ENCODE measurements at regions not wholly inside any gene's neighbourhood (a gene's known extent, or its start where the extent isn't known, plus 50 kb on each side); places are given as distances from the start of the nearest gene placed in this dataset.
A peak's percentile ranks its signal among the peaks of the same experiment; 100 is the strongest.

GRCh38 chr7:110142939-110143526, 947.9 kb upstream of the LRRN3 start:
- no peak for DNase-seq (ENCODE audit: low spot score)

DNA sequence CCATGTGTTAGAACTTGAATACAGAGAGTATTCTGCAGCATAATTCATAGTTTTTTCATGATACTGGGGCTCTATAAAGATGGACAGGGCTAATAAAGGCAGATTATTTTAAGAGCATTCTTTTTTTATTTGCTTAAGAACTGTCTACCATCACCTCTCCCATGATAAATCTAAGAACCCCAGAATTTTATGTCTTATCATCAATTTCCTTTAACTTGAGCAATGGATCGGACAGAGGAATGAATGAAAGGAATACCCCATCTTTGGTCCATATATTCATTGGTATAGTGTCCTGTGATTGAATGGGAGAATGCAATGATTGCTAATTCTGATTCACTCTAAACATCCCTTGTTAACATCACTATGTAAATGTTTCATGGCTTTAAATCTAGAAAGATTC, 946.3 kb upstream of the LRRN3 start:
- no peak for DNase-seq (ENCODE audit: low spot score)

DNA sequence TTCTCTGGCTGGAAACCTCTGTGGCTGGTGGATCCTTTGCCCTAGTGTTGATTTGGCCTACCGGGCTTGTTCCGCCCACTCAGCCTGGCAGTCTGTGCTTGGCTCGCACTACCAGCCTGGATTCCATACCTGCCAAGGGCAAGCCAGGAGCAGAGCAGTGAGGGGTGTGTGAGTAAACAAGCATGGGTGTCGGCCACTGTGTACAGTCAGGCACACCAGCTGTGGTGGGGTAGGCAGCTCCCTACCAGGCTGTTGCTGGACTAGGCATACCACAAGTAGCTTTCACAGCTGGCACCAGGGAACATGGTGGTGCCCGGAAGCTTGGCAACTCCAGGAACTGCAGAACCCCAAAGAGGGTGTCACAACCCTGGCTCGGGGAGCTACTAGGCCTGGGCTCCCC, 942.9 kb upstream of the LRRN3 start:
- no peak for DNase-seq (ENCODE audit: low spot score)

DNA sequence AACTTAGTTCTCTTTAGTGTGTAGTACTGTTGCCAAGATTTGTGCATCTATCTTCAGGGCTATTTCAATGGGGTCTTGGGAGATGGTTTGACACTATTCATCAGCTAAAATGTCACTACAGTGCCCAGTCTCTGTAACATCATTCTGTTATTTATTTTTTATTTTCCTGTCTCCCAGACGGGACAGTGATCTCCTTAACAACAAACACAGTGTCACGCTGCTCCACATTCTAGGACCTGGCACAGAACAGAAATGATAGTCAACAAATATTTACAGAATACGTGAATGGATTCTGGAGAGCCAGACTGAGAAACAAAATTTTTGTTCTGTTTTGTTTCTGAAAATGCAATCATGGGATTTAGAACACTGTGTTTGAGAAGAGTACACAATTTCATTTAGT, 937.7 kb upstream of the LRRN3 start:
- DNase-seq (ENCODE audit: low spot score), result no peak

GRCh38 chr7:110156511-110156910, 934.4 kb upstream of the LRRN3 start:
- no peak for DNase-seq (ENCODE audit: low spot score)

DNA sequence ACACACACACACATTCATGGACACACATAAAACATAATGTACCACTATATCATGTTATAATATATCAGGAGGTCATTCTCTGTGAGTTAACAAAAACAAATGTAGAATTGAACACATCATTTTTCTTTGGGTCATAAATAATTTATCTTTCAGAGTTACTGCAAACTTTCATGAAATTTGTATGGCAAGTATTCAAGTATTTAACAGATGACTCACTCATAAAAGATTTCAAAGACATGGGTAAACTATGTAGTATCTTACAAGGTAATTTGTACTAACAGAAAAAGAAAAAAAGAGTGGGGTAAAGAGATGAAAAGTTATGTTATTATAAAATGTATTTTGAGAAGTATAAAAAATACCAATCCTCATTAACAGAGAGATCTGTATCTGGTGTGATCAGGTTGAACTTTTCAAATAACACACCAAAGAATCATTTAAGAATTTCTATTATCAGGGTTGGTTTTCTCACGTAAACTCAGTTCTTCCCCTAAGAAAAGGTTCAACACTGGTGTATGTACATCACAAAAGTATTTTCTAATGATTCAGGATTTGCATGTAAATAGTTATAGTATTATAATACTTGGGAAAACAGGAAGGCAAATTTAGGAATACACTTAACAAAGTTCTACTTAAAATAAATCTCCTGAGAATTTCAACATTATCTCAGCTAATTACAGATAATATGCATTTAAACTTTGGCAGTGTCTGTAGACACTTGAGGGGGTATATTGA, 933.1 kb upstream of the LRRN3 start:
- no peak for DNase-seq (ENCODE audit: low spot score)

DNA sequence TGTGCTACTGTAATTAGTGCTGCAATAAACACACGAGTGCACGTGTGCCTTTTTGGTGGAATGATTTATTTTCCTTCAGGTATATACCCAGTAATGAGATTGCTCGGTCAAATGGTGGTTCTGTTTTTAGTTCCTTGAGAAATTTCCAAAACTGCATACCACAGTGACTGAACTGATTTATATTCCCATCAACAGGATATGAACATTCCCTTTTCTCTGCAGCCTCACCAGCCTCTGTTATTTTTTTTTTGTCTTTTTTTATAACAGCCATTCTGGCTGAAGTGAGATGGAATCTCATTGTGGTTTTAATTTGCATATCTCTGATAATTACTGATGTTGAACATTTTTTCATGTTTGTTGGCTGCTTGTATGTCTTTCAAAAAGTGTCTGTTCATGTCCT, 922.9 kb upstream of the LRRN3 start:
- DNase-seq (ENCODE audit: low spot score), result no peak

GRCh38 chr7:110170841-110171240, 920.1 kb upstream of the LRRN3 start:
- peak; percentile 2 for DNase-seq (ENCODE audit: low spot score)

- no peak for DNase-seq (ENCODE audit: low spot score)
Measured at GRCh38 chr7:110177463-110177862, 913.5 kb upstream of the LRRN3 start.

- DNase-seq (ENCODE audit: low spot score), result no peak
Measured at GRCh38 chr7:110179037-110179436, 911.9 kb upstream of the LRRN3 start.

GRCh38 chr7:110181768-110182167, 909.2 kb upstream of the LRRN3 start:
- no peak for DNase-seq (ENCODE audit: low spot score)

DNA sequence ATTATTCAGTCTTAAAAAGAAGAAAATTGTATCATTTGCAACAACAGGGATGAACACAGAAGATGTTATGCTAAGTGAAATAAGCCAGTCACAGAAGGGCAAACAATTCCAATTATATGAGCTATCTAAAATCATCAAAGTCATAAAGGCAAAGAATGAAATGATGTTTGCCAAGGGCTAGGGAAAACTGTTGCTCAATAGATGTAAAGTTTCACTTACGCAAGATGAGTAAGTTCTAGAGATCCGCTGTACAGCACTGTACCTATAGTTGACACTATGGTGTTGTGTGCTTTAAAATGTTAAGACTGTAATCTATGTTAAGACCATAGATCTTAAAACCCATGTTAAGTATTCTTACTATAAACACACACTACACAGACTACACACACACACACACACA, 904.6 kb upstream of the LRRN3 start:
- DNase-seq (ENCODE audit: low spot score), result peak; percentile 5

GRCh38 chr7:110187877-110188554, 902.9 kb upstream of the LRRN3 start:
- no peak for DNase-seq (ENCODE audit: low spot score)

GRCh38 chr7:110204527-110204926, 886.4 kb upstream of the LRRN3 start:
- DNase-seq (ENCODE audit: low spot score), result peak; percentile 23

DNA sequence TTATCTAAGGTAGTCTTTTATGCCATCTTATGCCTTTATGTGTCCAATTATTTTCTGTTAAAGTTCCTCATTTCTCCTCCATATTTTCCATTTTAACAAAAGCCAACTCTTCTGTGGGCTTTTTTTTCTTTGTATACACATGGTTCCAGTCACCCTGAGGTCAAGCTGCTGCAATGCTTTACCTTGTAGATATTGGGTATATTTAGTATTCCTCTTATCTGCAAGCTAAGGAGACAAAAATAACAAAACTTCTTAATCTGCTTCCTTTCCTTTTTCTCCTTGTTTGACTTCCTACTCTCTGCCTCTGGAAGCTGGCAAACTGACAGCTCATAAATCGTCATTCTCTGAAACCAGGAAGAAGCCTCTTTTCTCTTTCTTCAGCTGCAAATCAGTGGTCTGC, 885.0 kb upstream of the LRRN3 start:
- no peak for DNase-seq (ENCODE audit: low spot score)

- no peak for DNase-seq (ENCODE audit: low spot score)
Measured at GRCh38 chr7:110209884-110210283, 881.0 kb upstream of the LRRN3 start.

- DNase-seq (ENCODE audit: low spot score), result no peak
Measured at GRCh38 chr7:110210941-110211608, 879.9 kb upstream of the LRRN3 start.

DNA sequence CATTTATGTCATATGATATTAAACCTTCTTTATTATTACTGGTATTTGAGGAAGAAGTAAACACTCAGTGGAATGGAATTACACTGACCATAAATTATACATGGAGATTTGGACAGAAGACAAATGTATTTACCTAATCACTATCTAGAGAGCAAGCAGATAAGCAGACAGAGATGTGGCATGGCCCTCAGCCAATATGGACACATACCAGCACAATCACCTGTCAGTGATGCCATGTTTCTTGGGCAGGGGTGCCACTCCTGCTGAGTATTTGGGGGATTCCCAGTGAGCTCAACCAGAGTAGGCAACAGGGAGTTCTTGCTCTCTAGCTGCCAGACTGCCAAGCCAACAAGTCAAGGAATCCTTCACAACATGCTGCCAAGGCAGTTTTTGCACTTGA, 866.3 kb upstream of the LRRN3 start:
- no peak for DNase-seq (ENCODE audit: low spot score)

- no peak for DNase-seq (ENCODE audit: low spot score)
Measured at GRCh38 chr7:110246118-110246517, 844.8 kb upstream of the LRRN3 start.

- DNase-seq (ENCODE audit: low spot score), result no peak
Measured at GRCh38 chr7:110253093-110253492, 837.8 kb upstream of the LRRN3 start.

DNA sequence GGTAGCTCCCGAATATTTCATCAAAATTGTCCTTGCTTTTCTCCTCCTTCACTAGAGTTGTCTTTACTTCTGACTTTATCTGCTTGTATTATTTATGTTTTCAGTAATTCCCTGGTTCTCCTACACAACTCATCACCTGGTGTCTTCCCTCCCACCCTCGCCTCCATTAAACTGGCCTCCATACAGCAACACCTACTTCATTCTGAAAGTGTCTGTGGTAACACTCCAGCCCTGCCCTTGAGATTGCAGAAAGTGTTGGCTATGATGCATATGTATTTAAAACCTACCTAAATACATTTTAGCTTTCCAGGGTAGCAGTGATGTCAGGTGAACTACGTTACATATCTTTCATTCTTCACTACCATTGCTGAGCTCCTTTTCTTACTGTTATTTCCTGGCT, 833.3 kb upstream of the LRRN3 start:
- DNase-seq (ENCODE audit: low spot score), result no peak

- no peak for DNase-seq (ENCODE audit: low spot score)
Measured at GRCh38 chr7:110262251-110262650, 828.7 kb upstream of the LRRN3 start.

DNA sequence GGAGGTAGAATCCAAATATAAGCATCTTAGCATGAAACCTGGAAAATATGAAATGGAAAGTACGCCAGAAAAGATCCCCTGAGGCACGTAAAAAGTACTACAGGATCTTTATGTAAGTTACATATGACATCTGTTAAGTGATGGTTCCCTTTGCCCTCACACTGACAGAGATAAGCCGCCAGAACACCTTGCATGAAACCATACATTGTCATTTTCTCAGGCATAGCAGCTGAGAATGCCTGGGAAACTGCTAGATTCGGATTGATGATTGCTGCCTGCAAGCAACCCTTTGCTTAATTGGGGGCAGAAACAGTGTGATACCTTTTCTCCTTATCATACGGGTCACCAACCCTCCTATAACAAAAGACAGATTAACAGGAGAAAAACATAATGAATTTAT, 826.6 kb upstream of the LRRN3 start:
- no peak for DNase-seq (ENCODE audit: low spot score)

Measured in HuH-7 (cell line).